Neural cell (in vitro differentiated cells): ENCODE measurements at regions not wholly inside any gene's neighbourhood (a gene's known extent, or its start where the extent isn't known, plus 50 kb on each side); places are given as distances from the start of the nearest gene placed in this dataset.

ENCODE experiments used
- H2AFZ ChIP-seq: fragments of 200-600, 300-800 bp; sonication (generic), shearing (Covaris generic); 2 replicates; pipeline ENCODE4 v1.6.0; 2014; ENCODE audit warnings: low read depth, mild to moderate bottlenecking, antibody characterized with exemption, low read length, moderate library complexity
- H3F3A ChIP-seq: fragments of 200-600 bp; shearing (Covaris generic); 2 replicates; pipeline ENCODE4 v1.6.1; 2016; ENCODE audit warnings: mild to moderate bottlenecking, moderate library complexity, mixed read lengths, antibody characterized with exemption, low read length; ENCODE audit not compliant: insufficient read depth, poor library complexity, severe bottlenecking
- H3K27ac ChIP-seq: fragments of 200-600, 300-800 bp; sonication (generic), shearing (Covaris generic); 2 replicates; pipeline ENCODE4 v1.5.1; 2014; ENCODE audit warnings: mild to moderate bottlenecking, low read length, moderate library complexity
- H3K27me3 ChIP-seq: fragments of 300-800, 200-600 bp; sonication (generic), shearing (Covaris generic); 2 replicates; pipeline ENCODE4 v1.6.0; 2014; ENCODE audit warnings: mild to moderate bottlenecking, low read depth, low read length, moderate library complexity; ENCODE audit not compliant: insufficient read depth
- H3K36me3 ChIP-seq: fragments of 300-800, 200-600 bp; sonication (generic), shearing (Covaris generic); 2 replicates; pipeline ENCODE4 v1.5.1; 2014; ENCODE audit warnings: mild to moderate bottlenecking, antibody characterized with exemption, low read length, moderate library complexity; ENCODE audit not compliant: insufficient read depth
- H3K4me2 ChIP-seq: fragments of 300-800, 200-600 bp; sonication (generic), shearing (Covaris generic); 2 replicates; pipeline ENCODE4 v1.6.0; 2014; ENCODE audit warnings: mild to moderate bottlenecking, low read length
- H3K4me3 ChIP-seq: fragments of 300-800, 200-600 bp; sonication (generic), shearing (Covaris generic); 2 replicates; pipeline ENCODE4 v1.5.1; 2014; ENCODE audit warnings: mild to moderate bottlenecking, low read length, moderate library complexity
- H3K79me2 ChIP-seq: fragments of 200-600 bp; shearing (Covaris generic); replicated peaks from 2 replicates; pipeline ENCODE4 v1.6.0; 2014; ENCODE audit warnings: mild to moderate bottlenecking, low read length, moderate library complexity; ENCODE audit not compliant: insufficient read depth
- H3K9ac ChIP-seq: fragments of 300-800, 200-600 bp; sonication (generic), shearing (Covaris generic); 2 replicates; pipeline ENCODE4 v1.6.1; 2016; ENCODE audit warnings: mild to moderate bottlenecking, low read length, mixed read lengths
- H3K9me2 ChIP-seq: fragments of 200-600 bp; shearing (Covaris generic); 2 replicates; pipeline ENCODE4 v1.6.1; 2016; ENCODE audit warnings: mild to moderate bottlenecking, low read length, mixed read lengths; ENCODE audit not compliant: insufficient read depth
- H3K9me3 ChIP-seq: fragments of 200-600, 300-800 bp; sonication (generic), shearing (Covaris generic); 2 replicates; pipeline ENCODE4 v1.6.1; 2016; ENCODE audit warnings: mild to moderate bottlenecking, mixed run types, low read length, moderate library complexity, mixed read lengths
- H4K20me1 ChIP-seq: fragments of 200-600 bp; shearing (Covaris generic); 2 replicates; pipeline ENCODE4 v1.6.1; 2016; ENCODE audit warnings: mild to moderate bottlenecking, mixed run types; ENCODE audit not compliant: insufficient read depth
- CTCF ChIP-seq: fragments of 450-650 bp; IDR thresholded peaks from 2 replicates; pipeline ENCODE4 v1.5.1; 2014; ENCODE audit warnings: antibody characterized with exemption, mild to moderate bottlenecking, moderate library complexity; ENCODE audit not compliant: poor library complexity, severe bottlenecking
- EP300 ChIP-seq: fragments of 450-650 bp; conservative IDR thresholded peaks from 2 replicates; pipeline ENCODE4 v1.6.1; 2014; ENCODE audit warnings: antibody characterized with exemption, mild to moderate bottlenecking, moderate library complexity; ENCODE audit not compliant: poor library complexity, severe bottlenecking
- EZH2 ChIP-seq: fragments of 200-600, 300-800 bp; shearing (Covaris generic), sonication (generic); IDR thresholded peaks from 2 replicates; pipeline ENCODE4 v1.6.1; 2014; ENCODE audit warnings: antibody characterized with exemption, low read length, borderline replicate concordance, mild to moderate bottlenecking; ENCODE audit not compliant: insufficient read depth, poor library complexity, severe bottlenecking
- MXI1 ChIP-seq: fragments of 450-650 bp; conservative IDR thresholded peaks from 2 replicates; pipeline ENCODE4 v1.6.1; 2014; ENCODE audit warnings: antibody characterized with exemption, mild to moderate bottlenecking; ENCODE audit not compliant: poor library complexity, severe bottlenecking
- POLR2AphosphoS5 ChIP-seq: IDR thresholded peaks from 2 replicates; pipeline ENCODE4 v1.6.1; 2012
- RAD21 ChIP-seq: fragments of 450-650 bp; conservative IDR thresholded peaks from 2 replicates; pipeline ENCODE4 v1.6.1; 2014; ENCODE audit warnings: antibody characterized with exemption, mild to moderate bottlenecking, moderate library complexity
- SMC3 ChIP-seq: fragments of 450-650 bp; conservative IDR thresholded peaks from 2 replicates; pipeline ENCODE4 v1.6.1; 2014; ENCODE audit warnings: antibody characterized with exemption, mild to moderate bottlenecking, moderate library complexity; ENCODE audit not compliant: poor library complexity
- TAF1 ChIP-seq: IDR thresholded peaks from 2 replicates; pipeline ENCODE4 v1.6.1; 2012; ENCODE audit warnings: low read depth
- TF ChIP-seq, protein P1 (sequence below): IDR thresholded peaks from 2 replicates; pipeline ENCODE4 v1.6.1; 2012; ENCODE audit warnings: borderline replicate concordance

GRCh38 chrX:121854614-121854911 lies 807.2 kb downstream of the GLUD2 start:
- Histone ChIP-seq H3K36me3 (no peaks in the 10 kb centered on the region), H3K27ac (no peak overlapping the region), H3K9me2 (no peaks in the 10 kb centered on the region), H2AFZ (no peak overlapping the region), H3K4me3 (no peak overlapping the region), H4K20me1 (no peaks in the 10 kb centered on the region), H3K79me2 (no peaks in the 10 kb centered on the region), H3F3A (no peaks in the 10 kb centered on the region), H3K9ac (no peak overlapping the region), H3K9me3 (no peaks in the 10 kb centered on the region), H3K27me3 (no peaks in the 10 kb centered on the region), H3K4me2 (no peak overlapping the region)
- TF ChIP-seq SMC3 (no peak), CTCF (no peak), MXI1 (no peak), RAD21 (no peak), EZH2 (no peak), POLR2AphosphoS5 (no peak), EP300 (no peak), TAF1 (no peak)
- TF ChIP-seq, protein P1, sequence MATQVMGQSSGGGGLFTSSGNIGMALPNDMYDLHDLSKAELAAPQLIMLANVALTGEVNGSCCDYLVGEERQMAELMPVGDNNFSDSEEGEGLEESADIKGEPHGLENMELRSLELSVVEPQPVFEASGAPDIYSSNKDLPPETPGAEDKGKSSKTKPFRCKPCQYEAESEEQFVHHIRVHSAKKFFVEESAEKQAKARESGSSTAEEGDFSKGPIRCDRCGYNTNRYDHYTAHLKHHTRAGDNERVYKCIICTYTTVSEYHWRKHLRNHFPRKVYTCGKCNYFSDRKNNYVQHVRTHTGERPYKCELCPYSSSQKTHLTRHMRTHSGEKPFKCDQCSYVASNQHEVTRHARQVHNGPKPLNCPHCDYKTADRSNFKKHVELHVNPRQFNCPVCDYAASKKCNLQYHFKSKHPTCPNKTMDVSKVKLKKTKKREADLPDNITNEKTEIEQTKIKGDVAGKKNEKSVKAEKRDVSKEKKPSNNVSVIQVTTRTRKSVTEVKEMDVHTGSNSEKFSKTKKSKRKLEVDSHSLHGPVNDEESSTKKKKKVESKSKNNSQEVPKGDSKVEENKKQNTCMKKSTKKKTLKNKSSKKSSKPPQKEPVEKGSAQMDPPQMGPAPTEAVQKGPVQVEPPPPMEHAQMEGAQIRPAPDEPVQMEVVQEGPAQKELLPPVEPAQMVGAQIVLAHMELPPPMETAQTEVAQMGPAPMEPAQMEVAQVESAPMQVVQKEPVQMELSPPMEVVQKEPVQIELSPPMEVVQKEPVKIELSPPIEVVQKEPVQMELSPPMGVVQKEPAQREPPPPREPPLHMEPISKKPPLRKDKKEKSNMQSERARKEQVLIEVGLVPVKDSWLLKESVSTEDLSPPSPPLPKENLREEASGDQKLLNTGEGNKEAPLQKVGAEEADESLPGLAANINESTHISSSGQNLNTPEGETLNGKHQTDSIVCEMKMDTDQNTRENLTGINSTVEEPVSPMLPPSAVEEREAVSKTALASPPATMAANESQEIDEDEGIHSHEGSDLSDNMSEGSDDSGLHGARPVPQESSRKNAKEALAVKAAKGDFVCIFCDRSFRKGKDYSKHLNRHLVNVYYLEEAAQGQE: no peak

GRCh38 chrX:121858867-121859647 lies 811.6 kb downstream of the GLUD2 start:
- no peaks in the 10 kb centered on the region for H3F3A ChIP-seq
- no peaks in the 10 kb centered on the region for H3K9me3 ChIP-seq
- H3K9ac ChIP-seq: no peak overlapping the region
- H3K4me3 ChIP-seq: no peak overlapping the region
- H3K9me2 ChIP-seq: no peaks in the 10 kb centered on the region
- H2AFZ ChIP-seq: no peak overlapping the region
- no peaks in the 10 kb centered on the region for H3K27me3 ChIP-seq
- H3K36me3 ChIP-seq: no peaks in the 10 kb centered on the region
- no peak overlapping the region for H3K27ac ChIP-seq
- TF ChIP-seq MXI1: no peak
- TF ChIP-seq EP300: no peak
- no peak for TF ChIP-seq CTCF
- TF ChIP-seq POLR2AphosphoS5: no peak
- TF ChIP-seq, protein P1: no peak
- TF ChIP-seq SMC3: no peak
- no peak for TF ChIP-seq RAD21
- no peak for TF ChIP-seq EZH2
- no peak for TF ChIP-seq TAF1
- H4K20me1 ChIP-seq: no peaks in the 10 kb centered on the region
- H3K4me2 ChIP-seq: no peak overlapping the region
- no peaks in the 10 kb centered on the region for H3K79me2 ChIP-seq
